ENCODE measurements at regions not wholly inside any gene's neighbourhood (a gene's known extent, or its start where the extent isn't known, plus 50 kb on each side); places are given as distances from the start of the nearest gene placed in this dataset.

GRCh38 chr22:31029276-31029675, 51.8 kb upstream of the SMTN start:
- Histone ChIP-seq H3K36me3 (ENCODE audit: control insufficient read depth, insufficient read depth, low read length) (no peaks in the 10 kb centered on the region), H3K4me3 (ENCODE audit: low read depth, low read length) (no peak overlapping the region), H3K27me3 (ENCODE audit: control insufficient read depth, insufficient read depth, low read length) (0 out of 2 replicates have a peak, but pooled peaks cover 1% of the 10 kb centered on the region)
- POLR2A ChIA-PET, result no interaction called here
- DNase-seq (ENCODE audit: low read depth), result no peak
- CTCF ChIA-PET, result interaction anchor here (1.1 to 1.2 kb wide), 2 partner anchors 53 to 55 kb away, joined by 3 read pairs; no protein-coding TSS in a partner anchor
- no peak for TF ChIP-seq CTCF (IDR thresholded peaks at IDR 0.05; ENCODE audit: insufficient read depth, low read depth, low read length)

All from BJ (cell line).